ENCODE measurements at regions not wholly inside any gene's neighbourhood (a gene's known extent, or its start where the extent isn't known, plus 50 kb on each side); places are given as distances from the start of the nearest gene placed in this dataset.
"Not testable (repeated sequence)": the region's sequence is repeated elsewhere in the genome, so short reads cannot be mapped to it uniquely, and the experiment has no call there.

DNA sequence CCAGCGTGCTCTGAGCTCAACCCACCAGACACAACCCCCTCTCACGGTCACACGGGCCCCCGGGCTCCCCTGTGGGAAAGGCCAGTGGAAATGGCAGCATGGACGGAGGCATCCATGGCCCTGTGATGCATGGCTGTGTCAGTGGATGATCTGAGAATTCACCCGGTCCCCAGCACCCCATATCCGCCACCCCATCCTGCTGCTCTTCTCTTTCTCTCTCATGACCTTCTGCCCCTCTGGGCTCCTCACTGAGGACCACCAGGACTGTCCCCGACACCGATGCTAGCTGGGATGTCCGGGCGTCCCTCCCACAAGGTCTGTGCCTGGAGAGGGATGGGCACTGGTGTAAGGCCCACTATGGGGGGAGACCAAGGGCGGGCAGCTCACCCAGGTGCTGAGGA, 282.2 kb downstream of the ADGRD1 start:
- Mint-ChIP-seq H3K4me3 (no peak overlapping the region), H3K9me3 (peaks cover 4% of the 10 kb centered on the region), H3K27me3 (peaks cover 7% of the 10 kb centered on the region), H3K4me1 (ENCODE audit: low read depth) (peaks cover 5% of the 10 kb centered on the region), H3K27ac (no peak overlapping the region), H3K36me3 (no peaks in the 10 kb centered on the region)
- CTCF ChIA-PET: no interaction called here
- DNase-seq: no peak
- intact Hi-C loops (cut with micrococcal nuclease): no loop called here
- POLR2A ChIA-PET: no interaction called here

DNA sequence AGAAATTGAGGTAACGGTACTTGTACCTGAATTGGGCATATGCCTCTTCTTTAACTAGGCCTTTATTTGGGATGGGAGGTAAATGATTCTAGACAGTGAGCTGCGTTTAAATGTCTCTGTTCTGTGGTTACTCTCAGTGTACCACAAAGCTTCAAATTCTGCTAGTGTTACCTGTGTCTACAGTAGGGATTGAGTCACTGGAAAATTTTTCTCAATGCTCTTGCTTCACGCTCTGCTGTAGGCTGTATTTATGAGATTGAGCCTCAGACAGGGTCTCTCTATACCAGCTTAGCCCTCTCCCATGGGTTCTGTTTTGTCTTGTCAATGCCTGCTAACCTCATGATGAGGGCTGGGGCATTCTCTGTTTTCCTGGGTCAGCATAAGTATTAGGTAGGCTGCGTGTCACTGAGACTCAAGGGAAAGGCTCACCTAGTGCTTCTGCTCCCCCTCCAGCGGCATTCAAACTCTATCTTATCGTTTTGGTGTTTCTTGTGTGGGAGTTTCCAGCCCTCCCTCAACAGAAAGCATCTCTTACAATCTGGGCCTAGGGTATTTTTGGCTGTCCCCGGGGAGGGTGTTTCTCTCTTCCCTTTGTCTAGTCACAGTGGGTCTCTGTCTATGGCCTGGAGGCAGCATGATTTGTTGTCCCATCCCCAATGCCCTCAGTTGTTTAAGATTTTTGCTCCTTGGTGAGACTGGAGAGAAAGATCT, 285.8 kb downstream of the ADGRD1 start:
- Mint-ChIP-seq H3K27ac (peak overlapping the region; percentile 7), H3K4me3 (no peak overlapping the region), H3K36me3 (no peaks in the 10 kb centered on the region), H3K27me3 (peaks cover 3% of the 10 kb centered on the region), H3K4me1 (ENCODE audit: low read depth) (peaks cover 3% of the 10 kb centered on the region), H3K9me3 (no peaks in the 10 kb centered on the region)
- DNase-seq: no peak
- intact Hi-C loops (cut with micrococcal nuclease): no loop called here
- ChIA-PET POLR2A (no interaction called here), CTCF (interaction anchor here (1.1 kb wide), 1 partner anchor 10 kb away, joined by 3 read pairs; no protein-coding TSS in a partner anchor)

DNA sequence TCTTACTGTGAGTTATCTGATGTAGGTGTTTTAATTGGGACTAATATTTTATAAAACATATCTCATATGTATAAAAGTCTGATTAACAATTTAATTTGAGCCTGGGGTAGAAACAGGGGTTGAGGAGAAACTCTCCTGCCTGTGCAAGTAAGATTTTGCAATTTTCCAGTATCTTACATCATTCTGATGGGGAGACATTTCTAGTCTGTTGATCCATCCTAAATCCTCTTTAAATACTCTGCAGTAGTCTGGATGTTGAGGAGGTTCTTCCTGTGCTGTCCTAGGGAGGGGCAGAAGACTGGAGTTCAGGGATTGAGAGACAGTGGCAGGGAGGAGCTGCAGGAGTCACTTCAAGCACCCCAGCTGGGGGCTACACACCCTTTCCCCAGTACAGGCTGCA, 287.8 kb downstream of the ADGRD1 start:
- H3K27ac Mint-ChIP-seq: no peak overlapping the region
- intact Hi-C loops (cut with micrococcal nuclease): no loop called here
- peaks cover 5% of the 10 kb centered on the region for H3K27me3 Mint-ChIP-seq
- ChIA-PET CTCF (interaction anchor here (0.6 kb wide), 1 partner anchor 468 kb away, joined by 3 read pairs; no protein-coding TSS in a partner anchor), POLR2A (no interaction called here)
- H3K36me3 Mint-ChIP-seq: no peaks in the 10 kb centered on the region
- peaks cover 3% of the 10 kb centered on the region for H3K4me1 Mint-ChIP-seq (ENCODE audit: low read depth)
- no peaks in the 10 kb centered on the region for H3K9me3 Mint-ChIP-seq
- H3K4me3 Mint-ChIP-seq: no peak overlapping the region
- DNase-seq: no peak

DNA sequence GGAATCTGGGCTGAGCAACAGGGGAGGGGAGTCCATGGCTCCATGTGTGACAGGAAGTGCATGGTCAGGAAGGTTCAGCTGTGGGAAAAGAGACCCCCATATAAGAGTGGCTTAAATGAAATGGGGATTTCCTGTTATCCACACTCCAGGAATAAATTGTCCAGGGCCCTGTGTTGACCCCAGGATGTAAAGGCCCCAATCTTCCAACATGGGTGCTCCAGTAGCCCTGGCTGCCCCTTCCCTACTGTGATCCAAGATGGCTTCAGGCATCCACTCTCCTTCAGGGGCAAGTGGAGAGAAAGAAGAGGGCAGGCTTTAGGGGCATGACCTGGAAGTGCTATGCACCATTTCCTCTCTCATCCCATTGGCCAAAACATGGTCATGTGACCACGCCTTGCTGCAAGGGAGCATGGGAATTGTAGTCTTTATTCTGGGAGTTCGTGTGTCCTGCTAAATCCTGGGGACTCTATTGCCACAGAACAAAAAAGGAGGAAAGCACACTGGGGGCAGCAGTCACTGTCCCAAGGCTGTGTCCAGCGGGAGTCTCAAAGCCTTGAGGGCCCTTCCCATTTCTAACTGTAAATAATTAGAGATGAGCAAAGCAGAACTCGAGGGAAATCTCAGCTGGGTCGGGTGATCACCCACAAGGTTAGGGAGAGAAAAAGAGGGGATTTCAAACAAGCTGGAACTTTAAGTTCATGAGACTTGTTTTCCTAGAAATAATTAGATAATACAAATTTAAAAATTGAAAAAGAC, 289.2 kb downstream of the ADGRD1 start:
- Mint-ChIP-seq H3K4me1 (ENCODE audit: low read depth) (peaks cover 3% of the 10 kb centered on the region), H3K9me3 (no peaks in the 10 kb centered on the region), H3K27me3 (peaks cover 4% of the 10 kb centered on the region), H3K4me3 (no peak overlapping the region), H3K36me3 (no peaks in the 10 kb centered on the region), H3K27ac (no peak overlapping the region)
- ChIA-PET CTCF (no interaction called here), POLR2A (no interaction called here)
- intact Hi-C loops (cut with micrococcal nuclease): no loop called here
- peak; percentile 37 for DNase-seq

DNA sequence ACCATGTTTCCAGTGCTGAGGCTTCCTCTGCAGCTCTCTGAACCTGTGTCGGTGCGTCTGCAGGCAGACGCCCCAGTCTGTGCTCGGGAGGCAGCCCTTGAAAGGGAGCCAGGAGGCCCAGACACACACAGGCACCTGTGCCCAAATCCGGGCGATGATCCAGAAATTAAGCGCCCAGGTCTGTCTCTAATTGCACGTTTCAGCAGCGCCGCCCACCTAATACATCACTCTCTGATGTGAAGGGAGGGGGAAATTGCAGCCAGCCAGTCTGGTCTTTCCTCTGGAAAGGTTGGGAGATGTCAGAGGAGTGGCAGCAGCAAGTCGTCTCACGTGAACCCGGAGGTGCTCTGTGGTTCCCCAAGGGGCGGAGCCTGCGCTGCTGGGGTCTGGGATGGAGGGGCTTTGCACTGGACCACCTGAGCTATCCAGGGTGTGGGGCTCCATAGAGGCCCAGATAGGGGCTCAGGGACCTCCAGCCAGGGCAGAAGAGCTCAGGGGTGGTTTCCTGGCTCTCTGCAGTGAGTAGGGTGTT, 290.5 kb downstream of the ADGRD1 start:
- H3K27me3 Mint-ChIP-seq; H3K27ac Mint-ChIP-seq; H3K4me3 Mint-ChIP-seq; H3K36me3 Mint-ChIP-seq; DNase-seq; H3K4me1 Mint-ChIP-seq (ENCODE audit: low read depth); intact Hi-C loops (cut with micrococcal nuclease); CTCF ChIA-PET; POLR2A ChIA-PET; H3K9me3 Mint-ChIP-seq: not testable (repeated sequence)

DNA sequence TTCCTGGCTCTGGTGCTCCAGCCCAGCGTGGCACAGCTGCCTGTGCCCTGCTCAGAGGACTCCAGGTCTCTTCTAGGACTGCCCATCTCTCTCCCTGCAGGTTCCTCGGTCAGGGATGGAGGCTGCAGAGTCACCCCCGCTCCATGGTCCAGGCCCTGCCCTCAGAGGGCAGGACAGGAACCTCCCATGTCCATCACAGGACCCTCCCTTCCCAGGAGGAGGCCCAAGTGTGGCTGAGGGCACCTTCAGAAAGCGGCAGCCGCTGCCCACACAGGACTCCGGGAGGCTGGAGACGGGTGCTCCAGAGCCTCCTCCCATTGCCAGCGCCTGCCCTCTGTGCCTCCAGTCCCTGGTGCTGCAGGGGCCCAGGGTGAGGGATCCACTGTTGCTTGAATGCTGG, 291.5 kb downstream of the ADGRD1 start:
- DNase-seq; H3K36me3 Mint-ChIP-seq; H3K4me1 Mint-ChIP-seq (ENCODE audit: low read depth); CTCF ChIA-PET; H3K27me3 Mint-ChIP-seq; H3K27ac Mint-ChIP-seq; H3K4me3 Mint-ChIP-seq; POLR2A ChIA-PET; intact Hi-C loops (cut with micrococcal nuclease); H3K9me3 Mint-ChIP-seq: not testable (repeated sequence)

DNA sequence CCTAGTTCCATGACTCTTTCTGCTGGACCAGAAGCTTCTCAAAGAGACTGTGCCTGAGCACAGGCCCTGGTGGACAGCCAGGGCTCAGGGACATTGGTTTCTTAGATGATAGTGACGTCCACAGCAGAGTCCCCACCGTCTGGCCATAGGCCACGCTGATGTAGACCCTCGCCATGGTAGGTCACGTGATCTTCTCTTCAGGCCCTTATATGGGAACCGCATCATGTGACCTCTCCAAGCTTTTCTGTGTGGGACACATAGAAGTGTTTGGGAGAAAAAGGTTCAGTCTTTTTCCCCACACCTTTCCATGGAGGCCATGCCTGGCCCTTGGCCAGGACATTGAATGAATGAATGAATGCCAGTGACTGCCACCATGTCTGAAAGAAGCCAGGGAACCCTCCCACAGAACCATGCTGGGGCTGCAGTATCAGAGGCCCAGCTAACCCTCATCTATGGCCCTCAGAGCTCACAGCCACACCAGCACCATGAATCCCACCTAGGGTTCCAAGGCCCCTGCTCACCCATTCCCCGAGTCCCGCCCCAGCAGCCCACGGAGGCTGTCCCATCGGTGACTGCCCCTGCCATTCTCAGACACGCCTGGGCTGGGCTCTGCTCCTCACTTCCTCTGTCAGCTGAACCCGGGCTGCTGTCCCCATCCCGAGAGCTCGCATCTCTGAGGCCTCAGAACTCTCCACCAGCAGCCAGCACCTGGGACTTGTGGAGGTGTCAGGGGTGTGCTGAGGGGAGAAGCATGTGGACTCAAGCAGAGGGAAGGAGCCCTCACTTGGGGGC, 292.1 kb downstream of the ADGRD1 start:
- DNase-seq: no peak
- H3K36me3 Mint-ChIP-seq: no peaks in the 10 kb centered on the region
- POLR2A ChIA-PET: no interaction called here
- H3K27ac Mint-ChIP-seq: no peak overlapping the region
- H3K4me3 Mint-ChIP-seq: no peak overlapping the region
- CTCF ChIA-PET: no interaction called here
- intact Hi-C loops (cut with micrococcal nuclease): no loop called here
- peaks cover 4% of the 10 kb centered on the region for H3K27me3 Mint-ChIP-seq
- no peaks in the 10 kb centered on the region for H3K4me1 Mint-ChIP-seq (ENCODE audit: low read depth)
- no peaks in the 10 kb centered on the region for H3K9me3 Mint-ChIP-seq

DNA sequence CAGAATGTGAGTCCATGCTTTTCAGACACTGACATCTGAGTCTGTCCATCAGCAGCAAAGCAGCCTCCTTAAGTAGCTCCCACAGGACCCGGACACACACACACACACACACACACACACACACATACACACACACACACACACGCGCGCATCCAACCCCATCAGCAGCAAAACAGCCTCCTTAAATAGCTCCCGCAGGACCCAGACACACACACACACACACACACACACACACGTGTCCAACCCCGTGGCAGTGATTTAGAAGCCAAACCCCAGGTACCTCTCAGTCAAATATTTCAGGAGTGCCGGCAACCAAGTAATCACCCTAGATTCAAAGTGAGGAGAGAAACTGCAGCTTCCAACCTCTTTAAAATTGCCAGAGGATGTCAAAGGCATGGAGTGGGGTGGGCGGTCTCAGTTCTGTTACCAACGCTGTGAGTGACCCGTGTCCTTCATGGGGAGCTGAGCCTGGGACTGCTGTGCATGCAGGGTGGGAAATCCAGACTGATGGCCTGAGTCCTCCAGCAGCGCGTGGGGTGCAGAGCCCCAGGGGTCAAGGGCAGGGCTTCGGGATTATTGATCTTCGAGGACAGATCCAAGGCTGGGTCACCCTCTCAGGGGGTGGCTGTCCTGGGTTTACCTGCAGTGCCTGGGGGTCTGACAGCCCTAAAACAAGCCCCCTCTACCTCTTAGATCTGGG, 293.5 kb downstream of the ADGRD1 start:
- H3K27ac Mint-ChIP-seq; H3K4me1 Mint-ChIP-seq (ENCODE audit: low read depth): not testable (repeated sequence)

DNA sequence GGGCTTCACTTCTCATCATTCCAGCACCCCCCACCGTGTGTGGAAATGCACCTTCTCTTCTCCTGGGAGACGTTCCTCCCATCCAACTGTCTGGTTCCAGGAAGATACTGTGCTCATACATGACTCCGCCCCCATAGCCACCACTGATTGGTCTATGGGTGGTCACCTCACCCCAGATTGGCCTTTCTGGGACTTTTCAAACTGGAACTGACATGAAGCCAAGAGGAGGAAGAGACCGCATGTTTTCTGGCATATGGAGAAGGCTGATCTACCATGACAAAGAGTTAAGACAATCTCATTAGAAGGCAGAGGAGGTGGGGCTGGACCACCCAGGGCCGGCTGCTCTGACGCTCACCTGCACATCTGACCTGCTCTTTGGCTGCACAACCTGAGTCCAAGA, 294.2 kb downstream of the ADGRD1 start:
- intact Hi-C loops (cut with micrococcal nuclease); H3K27ac Mint-ChIP-seq; DNase-seq; H3K36me3 Mint-ChIP-seq; CTCF ChIA-PET; H3K4me3 Mint-ChIP-seq; POLR2A ChIA-PET; H3K27me3 Mint-ChIP-seq; H3K4me1 Mint-ChIP-seq (ENCODE audit: low read depth); H3K9me3 Mint-ChIP-seq: not testable (repeated sequence)

More for the DNA sequence above, 293.5 kb downstream of the ADGRD1 start:
- H3K9me3 Mint-ChIP-seq; CTCF ChIA-PET; DNase-seq; H3K27me3 Mint-ChIP-seq; H3K36me3 Mint-ChIP-seq; POLR2A ChIA-PET; H3K4me3 Mint-ChIP-seq; intact Hi-C loops (cut with micrococcal nuclease): not testable (repeated sequence)

DNA sequence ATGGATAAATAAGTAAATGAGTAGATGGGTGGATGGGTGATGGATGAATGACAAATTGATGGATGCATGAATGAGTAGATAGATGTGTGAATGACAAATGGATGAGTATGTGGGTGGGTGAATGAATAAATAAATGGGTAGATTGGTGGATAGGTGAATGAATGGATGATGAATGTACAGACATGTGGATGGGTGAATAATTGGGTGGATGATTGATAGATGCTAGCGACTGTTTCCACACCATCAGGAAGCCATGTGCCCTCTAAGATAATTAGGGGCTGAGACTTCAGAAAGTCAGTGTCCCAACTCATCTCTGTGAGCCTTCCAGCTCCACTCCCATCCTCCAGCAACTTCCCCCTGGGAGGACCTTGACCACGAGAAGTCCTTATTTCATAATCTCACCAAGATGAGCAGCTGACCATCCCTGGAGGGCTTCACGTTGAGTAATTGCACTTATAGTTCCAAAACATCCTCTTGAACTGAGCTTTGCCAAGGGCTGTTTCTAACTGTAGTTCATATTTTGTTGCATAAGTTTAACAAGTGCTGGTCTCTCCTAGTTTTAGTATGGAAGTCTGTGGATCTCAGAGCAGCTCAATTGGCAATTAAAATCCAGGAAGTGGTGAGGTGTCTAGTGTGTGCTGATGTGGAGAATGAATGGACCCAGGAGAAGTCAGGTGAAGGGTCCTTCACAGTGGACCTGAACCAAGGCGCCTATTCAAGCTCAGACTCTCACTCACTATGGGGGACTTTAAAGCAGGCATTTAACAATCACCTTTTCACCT, 295.7 kb downstream of the ADGRD1 start:
- H3K27me3 Mint-ChIP-seq: peaks cover 2% of the 10 kb centered on the region
- no peak overlapping the region for H3K27ac Mint-ChIP-seq
- CTCF ChIA-PET: no interaction called here
- no peaks in the 10 kb centered on the region for H3K36me3 Mint-ChIP-seq
- POLR2A ChIA-PET: no interaction called here
- no peaks in the 10 kb centered on the region for H3K9me3 Mint-ChIP-seq
- no peaks in the 10 kb centered on the region for H3K4me1 Mint-ChIP-seq (ENCODE audit: low read depth)
- no peak for DNase-seq
- intact Hi-C loops (cut with micrococcal nuclease): no loop called here
- H3K4me3 Mint-ChIP-seq: no peak overlapping the region

DNA sequence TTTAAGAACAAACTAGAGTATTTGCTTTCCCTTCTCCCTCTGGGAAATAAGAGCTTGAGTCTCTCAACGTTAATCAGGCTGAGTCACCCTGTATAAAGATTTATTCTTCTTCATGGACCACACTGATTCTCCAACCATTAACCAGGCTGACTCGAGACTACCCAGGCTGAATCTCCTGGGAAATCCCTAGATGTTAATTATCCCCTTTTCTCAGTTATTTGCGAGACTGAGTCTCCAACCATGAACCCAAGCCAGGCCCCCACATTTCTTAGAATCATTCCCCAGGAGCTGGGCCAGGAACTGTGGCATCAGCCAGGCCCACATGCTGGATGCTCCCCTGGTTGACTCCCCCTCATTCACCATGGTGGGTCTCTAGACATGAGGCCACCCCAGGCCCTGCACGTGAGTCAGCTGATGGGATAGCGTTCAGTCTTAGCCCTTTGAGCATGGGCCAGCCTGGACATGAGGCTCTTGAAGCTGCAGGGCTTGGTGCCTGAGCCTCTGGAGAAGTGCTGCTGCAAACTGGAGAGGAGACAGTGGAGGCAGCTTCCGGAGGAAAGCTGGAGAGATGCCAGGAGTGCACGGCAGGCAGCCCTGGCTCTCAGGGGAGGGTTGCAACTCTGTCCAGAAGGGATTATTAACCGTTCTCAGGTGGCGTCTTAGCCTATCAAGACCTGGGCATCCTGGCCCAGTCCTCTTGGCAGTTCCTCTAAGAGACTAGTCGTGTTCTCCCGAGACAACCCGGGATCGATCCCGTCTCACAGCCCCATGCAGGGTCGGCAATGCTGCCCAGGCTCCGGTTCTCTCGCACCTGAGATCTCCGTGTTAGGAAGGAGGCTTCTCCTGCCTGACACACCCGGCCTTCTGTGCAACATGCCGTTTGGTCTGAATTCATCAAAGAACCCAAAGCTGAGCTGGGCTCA, 296.6 kb downstream of the ADGRD1 start:
- H3K36me3 Mint-ChIP-seq: no peaks in the 10 kb centered on the region
- no peaks in the 10 kb centered on the region for H3K9me3 Mint-ChIP-seq
- CTCF ChIA-PET: no interaction called here
- H3K27ac Mint-ChIP-seq: no peak overlapping the region
- H3K4me3 Mint-ChIP-seq: no peak overlapping the region
- DNase-seq: no peak
- peaks cover 2% of the 10 kb centered on the region for H3K27me3 Mint-ChIP-seq
- POLR2A ChIA-PET: no interaction called here
- no peaks in the 10 kb centered on the region for H3K4me1 Mint-ChIP-seq (ENCODE audit: low read depth)
- intact Hi-C loops (cut with micrococcal nuclease): no loop called here
